ENCODE measurements at regions not wholly inside any gene's neighbourhood (a gene's known extent, or its start where the extent isn't known, plus 50 kb on each side); places are given as distances from the start of the nearest gene placed in this dataset.

DNA sequence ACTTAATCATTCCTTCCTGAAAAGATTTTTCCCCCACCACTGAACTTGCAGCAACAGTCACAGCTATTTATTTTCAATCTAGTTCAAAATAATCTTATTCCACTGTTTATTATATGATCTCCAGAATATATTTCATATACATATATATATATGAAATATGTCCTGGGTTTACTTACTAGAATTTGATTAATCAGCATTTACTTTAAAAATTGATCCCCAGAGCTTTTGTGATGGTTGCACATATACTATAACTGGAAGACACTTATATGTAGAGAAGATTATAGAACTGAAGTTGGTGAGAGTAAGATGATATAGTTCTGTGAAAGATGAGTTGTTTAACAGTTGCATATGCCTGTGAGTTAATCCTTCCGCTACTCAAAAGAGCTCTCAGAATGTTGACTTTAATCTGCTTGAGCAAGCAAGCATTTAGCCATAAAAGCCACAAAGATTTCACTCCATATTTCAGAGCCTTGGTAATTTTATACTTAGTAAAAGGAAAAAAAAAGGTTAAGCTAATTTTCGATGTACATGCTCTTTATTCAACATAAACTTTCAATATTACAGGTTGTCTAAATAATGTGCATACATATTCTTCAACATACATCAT lies 399.3 kb upstream of the CDH9 start:
- TF ChIP-seq, protein P1, sequence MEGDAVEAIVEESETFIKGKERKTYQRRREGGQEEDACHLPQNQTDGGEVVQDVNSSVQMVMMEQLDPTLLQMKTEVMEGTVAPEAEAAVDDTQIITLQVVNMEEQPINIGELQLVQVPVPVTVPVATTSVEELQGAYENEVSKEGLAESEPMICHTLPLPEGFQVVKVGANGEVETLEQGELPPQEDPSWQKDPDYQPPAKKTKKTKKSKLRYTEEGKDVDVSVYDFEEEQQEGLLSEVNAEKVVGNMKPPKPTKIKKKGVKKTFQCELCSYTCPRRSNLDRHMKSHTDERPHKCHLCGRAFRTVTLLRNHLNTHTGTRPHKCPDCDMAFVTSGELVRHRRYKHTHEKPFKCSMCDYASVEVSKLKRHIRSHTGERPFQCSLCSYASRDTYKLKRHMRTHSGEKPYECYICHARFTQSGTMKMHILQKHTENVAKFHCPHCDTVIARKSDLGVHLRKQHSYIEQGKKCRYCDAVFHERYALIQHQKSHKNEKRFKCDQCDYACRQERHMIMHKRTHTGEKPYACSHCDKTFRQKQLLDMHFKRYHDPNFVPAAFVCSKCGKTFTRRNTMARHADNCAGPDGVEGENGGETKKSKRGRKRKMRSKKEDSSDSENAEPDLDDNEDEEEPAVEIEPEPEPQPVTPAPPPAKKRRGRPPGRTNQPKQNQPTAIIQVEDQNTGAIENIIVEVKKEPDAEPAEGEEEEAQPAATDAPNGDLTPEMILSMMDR (IDR thresholded peaks at IDR 0.05; ENCODE audit: low read depth, low read length, poor library complexity, severe bottlenecking): no peak
- no peak for TF ChIP-seq EZH2phosphoT487 (IDR thresholded peaks at IDR 0.05; ENCODE audit: borderline replicate concordance, low read length)
